SU-DHL-6 (cell line): ENCODE measurements at regions not wholly inside any gene's neighbourhood (a gene's known extent, or its start where the extent isn't known, plus 50 kb on each side); places are given as distances from the start of the nearest gene placed in this dataset.

Experiments used
- EZH2phosphoT487 ChIP-seq: fragments of 200-600 bp; sonication (generic), shearing (Covaris generic); conservative IDR thresholded peaks from 2 replicates; pipeline ENCODE4 v1.6.1; 2018; ENCODE audit warnings: mild to moderate bottlenecking, antibody characterized with exemption, low read length, moderate library complexity, mixed read lengths
- TF ChIP-seq, protein P1 (sequence below): fragments of 200-600 bp; sonication (generic); IDR thresholded peaks from one replicate; pipeline ENCODE4 v1.5.1; 2017; ENCODE audit warnings: antibody characterized with exemption, mild to moderate bottlenecking, low read length, moderate library complexity; ENCODE audit not compliant: insufficient read depth, poor library complexity, severe bottlenecking

GRCh38 chr1:87927391-87928280 is 599.0 kb downstream of the LMO4 start:
- no peak for TF ChIP-seq EZH2phosphoT487
- TF ChIP-seq, protein P1, sequence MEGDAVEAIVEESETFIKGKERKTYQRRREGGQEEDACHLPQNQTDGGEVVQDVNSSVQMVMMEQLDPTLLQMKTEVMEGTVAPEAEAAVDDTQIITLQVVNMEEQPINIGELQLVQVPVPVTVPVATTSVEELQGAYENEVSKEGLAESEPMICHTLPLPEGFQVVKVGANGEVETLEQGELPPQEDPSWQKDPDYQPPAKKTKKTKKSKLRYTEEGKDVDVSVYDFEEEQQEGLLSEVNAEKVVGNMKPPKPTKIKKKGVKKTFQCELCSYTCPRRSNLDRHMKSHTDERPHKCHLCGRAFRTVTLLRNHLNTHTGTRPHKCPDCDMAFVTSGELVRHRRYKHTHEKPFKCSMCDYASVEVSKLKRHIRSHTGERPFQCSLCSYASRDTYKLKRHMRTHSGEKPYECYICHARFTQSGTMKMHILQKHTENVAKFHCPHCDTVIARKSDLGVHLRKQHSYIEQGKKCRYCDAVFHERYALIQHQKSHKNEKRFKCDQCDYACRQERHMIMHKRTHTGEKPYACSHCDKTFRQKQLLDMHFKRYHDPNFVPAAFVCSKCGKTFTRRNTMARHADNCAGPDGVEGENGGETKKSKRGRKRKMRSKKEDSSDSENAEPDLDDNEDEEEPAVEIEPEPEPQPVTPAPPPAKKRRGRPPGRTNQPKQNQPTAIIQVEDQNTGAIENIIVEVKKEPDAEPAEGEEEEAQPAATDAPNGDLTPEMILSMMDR: no peak
